ENCODE measurements at regions not wholly inside any gene's neighbourhood (a gene's known extent, or its start where the extent isn't known, plus 50 kb on each side); places are given as distances from the start of the nearest gene placed in this dataset.

GRCh38 chr14:36420149-36420687 lies 99.8 kb upstream of the MBIP start:
- no peak for TF ChIP-seq RCOR1 (IDR thresholded peaks at IDR 0.05; ENCODE audit: insufficient replicate concordance, low read length)
- TF ChIP-seq, protein P1, sequence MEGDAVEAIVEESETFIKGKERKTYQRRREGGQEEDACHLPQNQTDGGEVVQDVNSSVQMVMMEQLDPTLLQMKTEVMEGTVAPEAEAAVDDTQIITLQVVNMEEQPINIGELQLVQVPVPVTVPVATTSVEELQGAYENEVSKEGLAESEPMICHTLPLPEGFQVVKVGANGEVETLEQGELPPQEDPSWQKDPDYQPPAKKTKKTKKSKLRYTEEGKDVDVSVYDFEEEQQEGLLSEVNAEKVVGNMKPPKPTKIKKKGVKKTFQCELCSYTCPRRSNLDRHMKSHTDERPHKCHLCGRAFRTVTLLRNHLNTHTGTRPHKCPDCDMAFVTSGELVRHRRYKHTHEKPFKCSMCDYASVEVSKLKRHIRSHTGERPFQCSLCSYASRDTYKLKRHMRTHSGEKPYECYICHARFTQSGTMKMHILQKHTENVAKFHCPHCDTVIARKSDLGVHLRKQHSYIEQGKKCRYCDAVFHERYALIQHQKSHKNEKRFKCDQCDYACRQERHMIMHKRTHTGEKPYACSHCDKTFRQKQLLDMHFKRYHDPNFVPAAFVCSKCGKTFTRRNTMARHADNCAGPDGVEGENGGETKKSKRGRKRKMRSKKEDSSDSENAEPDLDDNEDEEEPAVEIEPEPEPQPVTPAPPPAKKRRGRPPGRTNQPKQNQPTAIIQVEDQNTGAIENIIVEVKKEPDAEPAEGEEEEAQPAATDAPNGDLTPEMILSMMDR (conservative IDR thresholded peaks at IDR 0.05; ENCODE audit: low read depth, low read length), result no peak
- no peak for TF ChIP-seq POLR2A (IDR thresholded peaks at IDR 0.05; ENCODE audit: low read depth, low read length)
